SU-DHL-6 (cell line): ENCODE measurements at regions not wholly inside any gene's neighbourhood (a gene's known extent, or its start where the extent isn't known, plus 50 kb on each side); places are given as distances from the start of the nearest gene placed in this dataset.

Experiments
- EZH2phosphoT487 ChIP-seq: fragments of 200-600 bp; sonication (generic), shearing (Covaris generic); conservative IDR thresholded peaks from 2 replicates; pipeline ENCODE4 v1.6.1; 2018; ENCODE audit warnings: mild to moderate bottlenecking, antibody characterized with exemption, low read length, moderate library complexity, mixed read lengths
- TF ChIP-seq, protein P1 (sequence below): fragments of 200-600 bp; sonication (generic); IDR thresholded peaks from one replicate; pipeline ENCODE4 v1.5.1; 2017; ENCODE audit warnings: antibody characterized with exemption, mild to moderate bottlenecking, low read length, moderate library complexity; ENCODE audit not compliant: insufficient read depth, poor library complexity, severe bottlenecking

DNA sequence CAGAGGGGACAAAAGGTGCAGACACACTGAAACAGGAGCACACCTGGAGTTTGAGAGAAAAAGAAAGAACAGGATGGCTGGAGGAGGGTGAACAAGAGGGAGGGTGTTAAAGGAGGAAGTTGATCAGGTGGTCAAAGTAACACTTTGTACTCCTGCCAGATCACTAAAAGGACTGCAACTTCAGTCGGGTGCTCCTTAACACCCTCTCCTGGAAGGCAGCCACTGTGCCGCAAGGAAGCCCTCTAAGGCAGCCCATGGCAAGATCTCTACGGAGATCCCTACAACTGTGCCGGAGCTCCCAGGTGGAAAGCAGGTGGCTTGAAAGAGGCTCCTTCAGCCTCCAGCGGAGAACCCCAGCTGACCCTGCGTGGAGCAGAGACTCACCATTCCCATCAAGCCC lies 124.4 kb upstream of the MSX2 start:
- TF ChIP-seq, protein P1, sequence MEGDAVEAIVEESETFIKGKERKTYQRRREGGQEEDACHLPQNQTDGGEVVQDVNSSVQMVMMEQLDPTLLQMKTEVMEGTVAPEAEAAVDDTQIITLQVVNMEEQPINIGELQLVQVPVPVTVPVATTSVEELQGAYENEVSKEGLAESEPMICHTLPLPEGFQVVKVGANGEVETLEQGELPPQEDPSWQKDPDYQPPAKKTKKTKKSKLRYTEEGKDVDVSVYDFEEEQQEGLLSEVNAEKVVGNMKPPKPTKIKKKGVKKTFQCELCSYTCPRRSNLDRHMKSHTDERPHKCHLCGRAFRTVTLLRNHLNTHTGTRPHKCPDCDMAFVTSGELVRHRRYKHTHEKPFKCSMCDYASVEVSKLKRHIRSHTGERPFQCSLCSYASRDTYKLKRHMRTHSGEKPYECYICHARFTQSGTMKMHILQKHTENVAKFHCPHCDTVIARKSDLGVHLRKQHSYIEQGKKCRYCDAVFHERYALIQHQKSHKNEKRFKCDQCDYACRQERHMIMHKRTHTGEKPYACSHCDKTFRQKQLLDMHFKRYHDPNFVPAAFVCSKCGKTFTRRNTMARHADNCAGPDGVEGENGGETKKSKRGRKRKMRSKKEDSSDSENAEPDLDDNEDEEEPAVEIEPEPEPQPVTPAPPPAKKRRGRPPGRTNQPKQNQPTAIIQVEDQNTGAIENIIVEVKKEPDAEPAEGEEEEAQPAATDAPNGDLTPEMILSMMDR = no peak
- no peak for TF ChIP-seq EZH2phosphoT487
